ENCODE measurements at regions not wholly inside any gene's neighbourhood (a gene's known extent, or its start where the extent isn't known, plus 50 kb on each side); places are given as distances from the start of the nearest gene placed in this dataset.
"Not testable (repeated sequence)": the region's sequence is repeated elsewhere in the genome, so short reads cannot be mapped to it uniquely, and the experiment has no call there.

- DNase-seq (ENCODE audit: low read depth): no peak
Observed at GRCh38 chr1:89436856-89437255, 73.0 kb downstream of the GBP6 start.

GRCh38 chr1:89438301-89438700 is 74.4 kb downstream of the GBP6 start:
- not testable (repeated sequence) for DNase-seq (ENCODE audit: low read depth)

GRCh38 chr1:89440911-89441310 is 77.1 kb downstream of the GBP6 start:
- DNase-seq (ENCODE audit: low read depth): no peak

GRCh38 chr1:89444791-89445190 is 79.8 kb upstream of the LRRC8B start:
- no peak for DNase-seq (ENCODE audit: low read depth)

- no peak for DNase-seq (ENCODE audit: low read depth)
Observed at GRCh38 chr1:89451011-89451410, 73.6 kb upstream of the LRRC8B start.

- DNase-seq (ENCODE audit: low read depth): no peak
Observed at GRCh38 chr1:89453123-89453972, 71.3 kb upstream of the LRRC8B start.

GRCh38 chr1:89454845-89455521 is 69.6 kb upstream of the LRRC8B start:
- DNase-seq (ENCODE audit: low read depth): peak; percentile 45

GRCh38 chr1:89457046-89457445 is 67.6 kb upstream of the LRRC8B start:
- DNase-seq (ENCODE audit: low read depth): no peak

GRCh38 chr1:89459081-89459480 is 65.5 kb upstream of the LRRC8B start:
- no peak for DNase-seq (ENCODE audit: low read depth)

GRCh38 chr1:89460325-89460724 is 64.3 kb upstream of the LRRC8B start:
- DNase-seq (ENCODE audit: low read depth): no peak

GRCh38 chr1:89462250-89462649 is 62.4 kb upstream of the LRRC8B start:
- no peak for DNase-seq (ENCODE audit: low read depth)

GRCh38 chr1:89464008-89464407 is 60.6 kb upstream of the LRRC8B start:
- DNase-seq (ENCODE audit: low read depth): no peak

- no peak for DNase-seq (ENCODE audit: low read depth)
Observed at GRCh38 chr1:89465201-89465600, 59.4 kb upstream of the LRRC8B start.

GRCh38 chr1:89466307-89466930 is 58.2 kb upstream of the LRRC8B start:
- DNase-seq (ENCODE audit: low read depth): no peak

- no peak for DNase-seq (ENCODE audit: low read depth)
Observed at GRCh38 chr1:89472253-89472652, 52.4 kb upstream of the LRRC8B start.

- no peak for DNase-seq (ENCODE audit: low read depth)
Observed at GRCh38 chr1:89472886-89473417, 51.7 kb upstream of the LRRC8B start.

All from activated T-cell treated with anti-CD3 and anti-CD28 coated beads for 24 hours (primary cell).